Left lung (tissue), 4 donors: ENCODE measurements at regions not wholly inside any gene's neighbourhood (a gene's known extent, or its start where the extent isn't known, plus 50 kb on each side); places are given as distances from the start of the nearest gene placed in this dataset.

Experiments used
- ATAC-seq: fragments of 200-7000 bp; cut with Tn5 transposase; one replicate; pipeline ENCODE4 v1.9.1; 2020; ENCODE audit warnings: moderate library complexity
- DNase-seq, 4 donors: peaks; one replicate each; pipeline ENCODE4 v3.0.0-alpha.2; 2013 to 2020
- H3K27ac ChIP-seq, 2 donors: fragments of 200-600 bp; sonication (generic) in 1 of 2; one replicate each; pipeline versions ENCODE4 v1.5.0 to v1.8.0; 2020 to 2021
- H3K27me3 ChIP-seq, 2 donors: fragments of 200-600 bp; sonication (generic) in 1 of 2; one replicate each; pipeline versions ENCODE4 v1.5.0 to v1.8.0; 2020 to 2021
- H3K36me3 ChIP-seq, 2 donors: fragments of 200-600 bp; sonication (generic) in 1 of 2; one replicate each; pipeline versions ENCODE4 v1.5.0 to v1.8.0; 2020 to 2021
- H3K4me1 ChIP-seq, 2 donors: fragments of 200-600 bp; one replicate each; pipeline ENCODE4 v1.8.0; 2021
- H3K4me3 ChIP-seq, 2 donors: fragments of 200-600 bp; sonication (generic) in 1 of 2; one replicate each; pipeline versions ENCODE4 v1.5.0 to v1.8.0; 2020 to 2021; ENCODE audit warnings: mild to moderate bottlenecking in 1 of 2
- H3K9me3 ChIP-seq, 2 donors: fragments of 200-600 bp; sonication (generic) in 1 of 2; one replicate each; pipeline versions ENCODE4 v1.5.0 to v1.8.0; 2020 to 2021
- CTCF ChIP-seq, 2 donors: fragments of 200-600 bp; sonication (generic) in 1 of 2; IDR thresholded peaks; one replicate each; pipeline versions ENCODE4 v1.5.0 to v1.8.0; 2021; ENCODE audit warnings: antibody characterized with exemption in 2 of 2
- intact Hi-C, 2 donors: fragments of 100-400 bp; cut with DNase I; formaldehyde crosslinking; loops; one replicate each; pipeline versions ENCODE4 v1.11.2 to v1.14.2; 2022
- donor health status: DM: no; HTN: yes; CAD: no.
- donor health status: DM: no; HTN: no; CAD: no.

GRCh38 chr12:24102676-24103075, 153.2 kb upstream of the SOX5 start:
- H3K27me3 ChIP-seq = no peaks in the 10 kb centered on the region
- no peak overlapping the region for H3K4me3 ChIP-seq
- DNase-seq = no peak
- no peak for ATAC-seq
- TF ChIP-seq CTCF (IDR thresholded peaks at IDR 0.05) = no peak
- no peaks in the 10 kb centered on the region for H3K4me1 ChIP-seq
- no peaks in the 10 kb centered on the region for H3K36me3 ChIP-seq
- H3K27ac ChIP-seq = no peak overlapping the region
- intact Hi-C loops = no loop called here
- no peaks in the 10 kb centered on the region for H3K9me3 ChIP-seq

- Histone ChIP-seq H3K27me3 (no peaks in the 10 kb centered on the region), H3K36me3 (no peaks in the 10 kb centered on the region), H3K27ac (no peak overlapping the region), H3K4me1 (no peaks in the 10 kb centered on the region), H3K9me3 (no peaks in the 10 kb centered on the region), H3K4me3 (no peak overlapping the region)
- TF ChIP-seq CTCF (IDR thresholded peaks at IDR 0.05) = no peak
- intact Hi-C loops = no loop called here
- no peak for ATAC-seq
- DNase-seq = no peak
Measured at GRCh38 chr12:24099576-24099975, 150.1 kb upstream of the SOX5 start.

GRCh38 chr12:24095245-24095644, 145.8 kb upstream of the SOX5 start:
- no peaks in the 10 kb centered on the region for H3K36me3 ChIP-seq
- intact Hi-C loops = no loop called here
- no peaks in the 10 kb centered on the region for H3K4me1 ChIP-seq
- no peak for DNase-seq
- no peaks in the 10 kb centered on the region for H3K27me3 ChIP-seq
- H3K27ac ChIP-seq = no peak overlapping the region
- ATAC-seq = no peak
- H3K9me3 ChIP-seq = no peaks in the 10 kb centered on the region
- H3K4me3 ChIP-seq = no peak overlapping the region
- no peak for TF ChIP-seq CTCF (IDR thresholded peaks at IDR 0.05)

- DNase-seq (no peak), ATAC-seq (no peak)
- Histone ChIP-seq H3K4me1 (no peaks in the 10 kb centered on the region), H3K27ac (no peak overlapping the region), H3K36me3 (no peaks in the 10 kb centered on the region), H3K27me3 (no peaks in the 10 kb centered on the region), H3K9me3 (no peaks in the 10 kb centered on the region), H3K4me3 (no peak overlapping the region)
- TF ChIP-seq CTCF (IDR thresholded peaks at IDR 0.05) = no peak
- intact Hi-C loops = no loop called here
Measured at GRCh38 chr12:24089510-24089890, 140.0 kb upstream of the SOX5 start.

GRCh38 chr12:24088751-24089509, 139.5 kb upstream of the SOX5 start:
- intact Hi-C loops = no loop called here
- TF ChIP-seq CTCF (IDR thresholded peaks at IDR 0.05) = no peak
- no peaks in the 10 kb centered on the region for H3K4me1 ChIP-seq
- H3K4me3 ChIP-seq = no peak overlapping the region
- no peak overlapping the region for H3K27ac ChIP-seq
- no peaks in the 10 kb centered on the region for H3K36me3 ChIP-seq
- no peak for DNase-seq
- no peak for ATAC-seq
- H3K9me3 ChIP-seq = no peaks in the 10 kb centered on the region
- no peaks in the 10 kb centered on the region for H3K27me3 ChIP-seq
